ENCODE measurements at regions not wholly inside any gene's neighbourhood (a gene's known extent, or its start where the extent isn't known, plus 50 kb on each side); places are given as distances from the start of the nearest gene placed in this dataset.
"Not testable (repeated sequence)": the region's sequence is repeated elsewhere in the genome, so short reads cannot be mapped to it uniquely, and the experiment has no call there.

DNA sequence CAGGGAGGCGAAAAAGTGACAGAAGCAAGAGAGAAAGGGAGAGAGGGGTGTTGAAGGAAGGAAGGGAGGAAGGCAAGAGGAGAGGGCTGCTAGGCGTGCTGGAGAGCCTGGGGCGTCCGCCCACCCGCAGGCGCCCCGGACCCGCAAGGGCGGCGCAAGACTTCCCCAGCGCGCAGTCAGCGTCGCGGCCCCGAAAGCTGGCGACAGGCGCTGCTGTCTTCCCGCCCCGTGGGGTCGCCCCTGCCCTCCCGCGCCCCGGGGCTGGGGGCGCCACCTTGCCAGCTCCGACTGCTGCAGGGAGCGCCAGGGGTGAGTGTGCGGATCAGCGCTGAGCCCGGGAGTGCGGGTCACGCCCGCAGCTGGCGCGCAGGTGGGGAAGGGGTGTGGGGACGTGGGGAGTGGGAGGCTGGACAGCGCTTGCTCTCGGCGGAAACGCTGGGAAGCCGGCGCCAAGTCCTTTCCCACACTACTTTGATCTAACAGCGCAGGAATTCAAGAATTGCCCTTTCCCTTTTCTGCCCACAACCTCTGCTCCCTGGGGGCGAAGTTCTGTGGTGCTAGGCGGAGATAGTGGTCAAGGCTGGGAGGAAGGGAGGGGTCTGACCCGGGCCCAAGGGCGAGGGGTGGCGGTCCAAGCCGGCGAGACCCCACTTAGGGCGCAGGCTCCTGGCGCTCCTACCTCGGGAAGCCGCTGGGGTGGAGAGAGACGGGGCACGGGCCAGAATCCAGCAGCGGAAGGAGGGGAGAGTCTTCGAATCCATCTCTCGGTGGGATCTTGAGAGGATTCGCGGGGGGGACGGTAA lies 266.1 kb downstream of the CGGBP1 start, which contains the start of gene HTR1F:
Gene HTR1F, plus strand, starts transcription at position 173 of the 803 bp plus-strand sequence.
- DNase-seq (peak in 5 of 6 donors; percentile 13 to 69 (median 31)), ATAC-seq (peak; percentile 65 to 82 (median 76)), FAIRE-seq (no peak)

DNA sequence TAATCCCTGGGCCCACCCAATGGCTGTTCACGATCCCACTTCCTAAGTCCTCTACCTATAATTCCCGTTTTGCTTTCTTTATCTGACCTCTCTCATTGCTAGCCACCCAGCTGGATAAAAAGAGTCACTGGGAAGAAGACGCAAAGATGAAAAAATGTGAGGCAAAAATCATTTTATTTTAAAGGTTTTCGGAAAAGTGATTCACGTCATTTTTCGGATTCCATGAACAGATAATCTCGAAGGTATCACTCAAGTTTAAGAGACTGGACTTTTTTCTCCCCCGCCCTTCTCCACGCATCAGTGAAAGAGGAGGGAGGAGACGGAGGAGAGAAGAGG lies 266.6 kb downstream of the CGGBP1 start:
- H3K9me3 ChIP-seq = no peaks in the 10 kb centered on the region
- DNase-seq = no peak
- peak in 3 of 4 donors; percentile 16 to 33 (median 25) for ATAC-seq
- TF ChIP-seq, protein P1, sequence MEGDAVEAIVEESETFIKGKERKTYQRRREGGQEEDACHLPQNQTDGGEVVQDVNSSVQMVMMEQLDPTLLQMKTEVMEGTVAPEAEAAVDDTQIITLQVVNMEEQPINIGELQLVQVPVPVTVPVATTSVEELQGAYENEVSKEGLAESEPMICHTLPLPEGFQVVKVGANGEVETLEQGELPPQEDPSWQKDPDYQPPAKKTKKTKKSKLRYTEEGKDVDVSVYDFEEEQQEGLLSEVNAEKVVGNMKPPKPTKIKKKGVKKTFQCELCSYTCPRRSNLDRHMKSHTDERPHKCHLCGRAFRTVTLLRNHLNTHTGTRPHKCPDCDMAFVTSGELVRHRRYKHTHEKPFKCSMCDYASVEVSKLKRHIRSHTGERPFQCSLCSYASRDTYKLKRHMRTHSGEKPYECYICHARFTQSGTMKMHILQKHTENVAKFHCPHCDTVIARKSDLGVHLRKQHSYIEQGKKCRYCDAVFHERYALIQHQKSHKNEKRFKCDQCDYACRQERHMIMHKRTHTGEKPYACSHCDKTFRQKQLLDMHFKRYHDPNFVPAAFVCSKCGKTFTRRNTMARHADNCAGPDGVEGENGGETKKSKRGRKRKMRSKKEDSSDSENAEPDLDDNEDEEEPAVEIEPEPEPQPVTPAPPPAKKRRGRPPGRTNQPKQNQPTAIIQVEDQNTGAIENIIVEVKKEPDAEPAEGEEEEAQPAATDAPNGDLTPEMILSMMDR (IDR thresholded peaks at IDR 0.05) = no peak
- peaks cover 0 to 14% (median 1%) of the 10 kb centered on the region in 4 donors for H3K27me3 ChIP-seq
- peak overlapping the region in 3 of 4 donors; percentile 37 to 70 (median 40) for H3K4me3 ChIP-seq
- intact Hi-C loops (cut with DNase I) = no loop called here
- WGBS, 2 donors = 9 to 11% methylated on average over 10 of the region's 10 CpGs
- FAIRE-seq = no peak
- peak overlapping the region in 1 of 4 donors; percentile 30 for H3K27ac ChIP-seq
- H3K4me1 ChIP-seq = peaks cover 0 to 4% (median 0%) of the 10 kb centered on the region in 3 donors
- H3K36me3 ChIP-seq = no peaks in the 10 kb centered on the region

More for the DNA sequence above, 266.1 kb downstream of the CGGBP1 start, which contains the start of gene HTR1F:
- WGBS, 2 donors = 0 to 1% methylated on average over 62 of the region's 62 CpGs
- Histone ChIP-seq H3K36me3 (no peaks in the 10 kb centered on the region), H3K27ac (peak within 1 kb of the TSS in 1 of 4 donors; percentile 30), H3K27me3 (peaks cover 0 to 14% (median 1%) of the 10 kb centered on the region in 4 donors), H3K4me3 (peak within 1 kb of the TSS; percentile 14 to 70 (median 38)), H3K4me1 (peaks cover 0 to 4% (median 0%) of the 10 kb centered on the region in 3 donors), H3K9me3 (no peaks in the 10 kb centered on the region)
- intact Hi-C loops (cut with DNase I) = no loop called here
- TF ChIP-seq, protein P1 (IDR thresholded peaks at IDR 0.05) = no peak

DNA sequence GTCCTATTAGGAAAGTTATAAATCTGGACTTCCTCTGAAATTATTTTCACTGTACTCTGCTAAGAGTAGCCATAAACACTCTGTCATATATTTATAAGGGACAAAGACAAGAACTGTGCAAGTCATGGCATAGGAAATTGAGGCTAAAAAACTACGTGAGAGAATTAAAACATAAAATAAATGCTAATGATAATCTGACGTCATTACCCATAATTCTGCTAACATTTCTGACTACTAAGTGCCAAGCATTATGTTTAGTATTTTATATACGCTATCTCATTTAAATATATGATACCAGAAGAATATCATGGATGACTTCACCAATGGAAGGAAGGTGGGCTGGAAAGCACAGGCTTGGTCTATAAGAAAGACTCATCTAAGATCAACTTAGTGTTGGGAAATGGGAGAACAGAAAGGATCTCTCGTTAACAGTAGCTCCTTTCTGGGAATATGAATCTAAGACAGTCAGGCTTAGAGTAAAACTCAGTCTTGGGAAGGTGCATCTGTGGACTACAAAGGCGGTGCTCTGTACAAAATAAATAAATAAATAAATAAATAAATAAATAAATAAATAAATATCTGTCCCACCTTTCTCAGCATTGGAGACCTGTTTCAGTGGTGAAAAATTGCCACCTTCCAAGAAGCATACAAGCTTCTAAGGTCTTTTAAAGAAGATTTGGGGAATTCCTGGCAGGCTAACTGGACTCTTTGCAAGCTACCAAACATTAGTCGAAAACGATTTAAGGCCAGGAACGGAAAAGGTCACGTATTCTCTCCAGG lies 267.4 kb downstream of the CGGBP1 start:
- TF ChIP-seq, protein P1 (IDR thresholded peaks at IDR 0.05) = no peak
- Histone ChIP-seq H3K4me3 (peak overlapping the region in 1 of 4 donors; percentile 70), H3K27ac (no peak overlapping the region), H3K9me3 (no peaks in the 10 kb centered on the region), H3K36me3 (no peaks in the 10 kb centered on the region), H3K27me3 (peaks cover 0 to 14% (median 1%) of the 10 kb centered on the region in 4 donors), H3K4me1 (peaks cover 0 to under 1% (median 0%) of the 10 kb centered on the region in 3 donors)
- intact Hi-C loops (cut with DNase I) = no loop called here
- FAIRE-seq (no peak), ATAC-seq (no peak), DNase-seq (no peak)
- 72 to 80% methylated on average over 9 of the region's 9 CpGs for WGBS, 2 donors

DNA sequence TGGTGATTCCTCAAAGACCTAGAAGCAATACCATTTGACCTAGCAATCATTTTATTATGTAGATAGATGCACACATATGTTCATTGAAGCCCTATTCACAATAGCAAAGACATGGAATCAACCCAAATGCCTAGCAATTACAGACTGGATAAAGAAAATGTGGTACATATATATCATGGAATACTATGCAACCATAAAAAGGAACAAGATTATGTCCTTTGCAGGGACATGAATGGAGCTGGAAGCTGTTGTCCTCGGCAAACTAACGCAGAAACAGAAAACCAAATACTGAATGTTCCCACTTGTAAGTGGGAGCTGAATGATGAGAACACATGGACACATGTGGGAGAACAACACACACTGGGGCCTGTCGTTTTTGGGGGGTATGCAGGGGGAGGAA lies 269.8 kb downstream of the CGGBP1 start:
- 68 to 71% methylated on average over 3 of the region's 3 CpGs for WGBS, 2 donors
- ATAC-seq; FAIRE-seq; H3K27ac ChIP-seq; H3K9me3 ChIP-seq; H3K4me3 ChIP-seq; H3K4me1 ChIP-seq; DNase-seq; H3K36me3 ChIP-seq; intact Hi-C loops (cut with DNase I): not testable (repeated sequence)
- peaks cover 0 to 14% (median 1%) of the 10 kb centered on the region in 4 donors for H3K27me3 ChIP-seq

DNA sequence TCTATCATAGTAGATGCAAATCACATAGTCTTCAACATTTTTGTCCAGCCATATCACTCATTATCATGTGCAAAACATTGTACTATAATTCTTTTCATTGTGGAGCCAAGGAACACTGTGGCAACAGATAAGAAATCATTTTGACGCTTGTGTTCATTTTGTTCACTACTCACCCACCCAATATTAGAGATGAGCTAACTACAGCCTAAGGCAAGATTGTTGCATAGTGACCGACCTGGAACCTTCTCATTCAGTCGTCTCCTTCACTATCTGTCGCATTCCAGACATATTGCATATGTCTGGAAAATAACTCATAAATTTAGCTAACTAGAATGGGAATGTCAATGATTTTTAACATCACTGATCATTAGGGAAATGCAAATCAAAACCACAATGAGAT lies 270.3 kb downstream of the CGGBP1 start:
- TF ChIP-seq, protein P1 (IDR thresholded peaks at IDR 0.05) = no peak
- no peak overlapping the region for H3K4me3 ChIP-seq
- H3K27ac ChIP-seq = no peak overlapping the region
- FAIRE-seq (no peak), DNase-seq (no peak), ATAC-seq (no peak)
- 69 to 86% methylated on average over 4 of the region's 4 CpGs for whole genome bisulfite sequencing, 2 donors
- intact Hi-C loops (cut with DNase I) = no loop called here
- no peaks in the 10 kb centered on the region for H3K36me3 ChIP-seq
- no peaks in the 10 kb centered on the region for H3K9me3 ChIP-seq
- peaks cover 0 to 14% (median 1%) of the 10 kb centered on the region in 4 donors for H3K27me3 ChIP-seq
- no peaks in the 10 kb centered on the region for H3K4me1 ChIP-seq

Data from pancreas (tissue), 10 donors.